ENCODE measurements at regions not wholly inside any gene's neighbourhood (a gene's known extent, or its start where the extent isn't known, plus 50 kb on each side); places are given as distances from the start of the nearest gene placed in this dataset.

DNA sequence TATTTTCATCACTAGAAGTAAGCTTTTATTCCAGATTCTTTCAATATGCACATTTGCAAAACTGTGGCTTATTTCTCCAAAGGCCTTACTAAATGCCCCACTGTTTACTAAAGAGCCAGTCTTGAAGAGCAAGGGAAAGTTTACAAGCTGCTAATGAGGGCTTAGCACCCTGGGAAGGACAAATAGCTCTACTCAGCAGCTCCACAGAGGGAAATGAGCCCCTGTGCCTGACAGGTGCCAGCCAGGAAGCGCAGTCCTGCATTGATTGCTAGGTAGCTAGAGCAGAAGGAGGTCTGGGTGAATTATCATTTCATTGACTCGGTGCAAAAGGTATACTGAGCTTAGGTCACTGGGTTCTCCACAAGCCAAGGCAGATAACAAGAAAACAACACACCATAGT is 307.0 kb downstream of the SETD4 start:
- TF ChIP-seq ZNF565 (CRISPR knock-in tag; conservative IDR thresholded peaks at IDR 0.05; ENCODE audit: low read depth) (no peak), RARB (CRISPR knock-in tag; IDR thresholded peaks at IDR 0.05) (no peak), TOX (CRISPR knock-in tag; IDR thresholded peaks at IDR 0.05; ENCODE audit: borderline replicate concordance) (no peak), TCF4 (CRISPR knock-in tag; IDR thresholded peaks at IDR 0.05; ENCODE audit: borderline replicate concordance) (no peak), ESRRG (CRISPR knock-in tag; IDR thresholded peaks at IDR 0.05) (no peak), OSR1 (CRISPR knock-in tag; IDR thresholded peaks at IDR 0.05) (no peak)
- TF ChIP-seq, protein P1, sequence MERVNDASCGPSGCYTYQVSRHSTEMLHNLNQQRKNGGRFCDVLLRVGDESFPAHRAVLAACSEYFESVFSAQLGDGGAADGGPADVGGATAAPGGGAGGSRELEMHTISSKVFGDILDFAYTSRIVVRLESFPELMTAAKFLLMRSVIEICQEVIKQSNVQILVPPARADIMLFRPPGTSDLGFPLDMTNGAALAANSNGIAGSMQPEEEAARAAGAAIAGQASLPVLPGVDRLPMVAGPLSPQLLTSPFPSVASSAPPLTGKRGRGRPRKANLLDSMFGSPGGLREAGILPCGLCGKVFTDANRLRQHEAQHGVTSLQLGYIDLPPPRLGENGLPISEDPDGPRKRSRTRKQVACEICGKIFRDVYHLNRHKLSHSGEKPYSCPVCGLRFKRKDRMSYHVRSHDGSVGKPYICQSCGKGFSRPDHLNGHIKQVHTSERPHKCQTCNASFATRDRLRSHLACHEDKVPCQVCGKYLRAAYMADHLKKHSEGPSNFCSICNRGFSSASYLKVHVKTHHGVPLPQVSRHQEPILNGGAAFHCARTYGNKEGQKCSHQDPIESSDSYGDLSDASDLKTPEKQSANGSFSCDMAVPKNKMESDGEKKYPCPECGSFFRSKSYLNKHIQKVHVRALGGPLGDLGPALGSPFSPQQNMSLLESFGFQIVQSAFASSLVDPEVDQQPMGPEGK (CRISPR knock-in tag; IDR thresholded peaks at IDR 0.05; ENCODE audit: borderline replicate concordance) = no peak
- TF ChIP-seq, protein P2, sequence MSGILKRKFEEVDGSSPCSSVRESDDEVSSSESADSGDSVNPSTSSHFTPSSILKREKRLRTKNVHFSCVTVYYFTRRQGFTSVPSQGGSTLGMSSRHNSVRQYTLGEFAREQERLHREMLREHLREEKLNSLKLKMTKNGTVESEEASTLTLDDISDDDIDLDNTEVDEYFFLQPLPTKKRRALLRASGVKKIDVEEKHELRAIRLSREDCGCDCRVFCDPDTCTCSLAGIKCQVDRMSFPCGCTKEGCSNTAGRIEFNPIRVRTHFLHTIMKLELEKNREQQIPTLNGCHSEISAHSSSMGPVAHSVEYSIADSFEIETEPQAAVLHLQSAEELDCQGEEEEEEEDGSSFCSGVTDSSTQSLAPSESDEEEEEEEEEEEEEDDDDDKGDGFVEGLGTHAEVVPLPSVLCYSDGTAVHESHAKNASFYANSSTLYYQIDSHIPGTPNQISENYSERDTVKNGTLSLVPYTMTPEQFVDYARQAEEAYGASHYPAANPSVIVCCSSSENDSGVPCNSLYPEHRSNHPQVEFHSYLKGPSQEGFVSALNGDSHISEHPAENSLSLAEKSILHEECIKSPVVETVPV (CRISPR knock-in tag; IDR thresholded peaks at IDR 0.05) = no peak

GRCh38 chr21:35751171-35751570 is 309.2 kb downstream of the SETD4 start:
- TF ChIP-seq PPARA (CRISPR knock-in tag; IDR thresholded peaks at IDR 0.05; ENCODE audit: borderline replicate concordance) (no peak), ESRRG (CRISPR knock-in tag; IDR thresholded peaks at IDR 0.05) (no peak), ZNF8 (CRISPR knock-in tag; IDR thresholded peaks at IDR 0.05) (no peak), ZFP3 (CRISPR knock-in tag; IDR thresholded peaks at IDR 0.05) (no peak), TOX (CRISPR knock-in tag; IDR thresholded peaks at IDR 0.05; ENCODE audit: borderline replicate concordance) (no peak), ZNF565 (CRISPR knock-in tag; conservative IDR thresholded peaks at IDR 0.05; ENCODE audit: low read depth) (no peak), RARB (CRISPR knock-in tag; IDR thresholded peaks at IDR 0.05) (no peak), POU6F1 (CRISPR knock-in tag; IDR thresholded peaks at IDR 0.05; ENCODE audit: borderline replicate concordance, low read depth) (no peak), SNAI2 (CRISPR knock-in tag; IDR thresholded peaks at IDR 0.05) (no peak)
- TF ChIP-seq, protein P1 (CRISPR knock-in tag; IDR thresholded peaks at IDR 0.05; ENCODE audit: borderline replicate concordance) = no peak
- TF ChIP-seq, protein P2 (CRISPR knock-in tag; IDR thresholded peaks at IDR 0.05) = no peak
- ATAC-seq = no peak

More for the DNA sequence above, 307.0 kb downstream of the SETD4 start:
- no peak for ATAC-seq

DNA sequence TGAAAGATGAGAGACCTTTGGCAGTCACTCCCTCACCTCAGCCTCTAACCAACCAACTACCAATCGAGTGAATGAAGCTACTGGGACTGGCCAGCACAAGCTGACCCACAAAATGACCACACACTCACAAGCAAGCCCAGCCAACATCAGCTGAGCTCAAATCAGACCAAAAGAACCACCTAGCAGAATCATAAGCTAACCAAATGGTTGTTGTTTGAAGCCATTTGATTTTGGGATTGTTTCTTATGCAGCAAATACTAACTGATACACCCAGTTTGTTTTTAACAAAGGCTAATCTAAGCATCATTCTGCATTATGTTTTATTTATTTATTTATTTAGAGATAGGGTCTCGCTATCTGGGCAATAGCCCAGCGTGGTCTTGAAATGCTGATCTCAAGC is 310.4 kb downstream of the SETD4 start:
- no peak for ATAC-seq

More for the DNA sequence above, 310.4 kb downstream of the SETD4 start:
- TF ChIP-seq CSDC2 (CRISPR knock-in tag; IDR thresholded peaks at IDR 0.05) (no peak), ISL1 (CRISPR knock-in tag; IDR thresholded peaks at IDR 0.05) (no peak), TCF4 (CRISPR knock-in tag; IDR thresholded peaks at IDR 0.05; ENCODE audit: borderline replicate concordance) (no peak), ZFP30 (CRISPR knock-in tag; IDR thresholded peaks at IDR 0.05) (no peak)
- TF ChIP-seq, protein P1 (CRISPR knock-in tag; IDR thresholded peaks at IDR 0.05; ENCODE audit: borderline replicate concordance) = no peak

Measured in SK-N-SH treated with all-trans-retinoic acid at 6 μM for 48 hours (cell line).